Activated B cell treated with CpG ODN at 0.5 μM for 24 hours (primary cell): ENCODE measurements at regions not wholly inside any gene's neighbourhood (a gene's known extent, or its start where the extent isn't known, plus 50 kb on each side); places are given as distances from the start of the nearest gene placed in this dataset.

Source experiments
- ATAC-seq: fragments of 200-7000 bp; cut with Tn5 transposase; one replicate; pipeline ENCODE4 v1.10.0; 2021; ENCODE audit warnings: low read depth, mild to moderate bottlenecking, moderate library complexity
- CTCF ChIA-PET: fragments of 350-600 bp; sonication (Branson Sonifier 250); formaldehyde crosslinking; loops from one replicate; lab custom pipeline; 2021; ENCODE audit warnings: antibody characterized with exemption; lab: Charles Lee
- POLR2A ChIA-PET: fragments of 350-600 bp; sonication (Branson Sonifier 250); formaldehyde crosslinking; loops from one replicate; lab custom pipeline; 2021; ENCODE audit warnings: antibody characterized with exemption; lab: Charles Lee
- DNase-seq: peaks from one replicate; pipeline ENCODE4 v3.0.0; 2022
- H3K27ac Mint-ChIP-seq: one replicate; pipeline ENCODE4 v1.8.0; 2020; ENCODE audit warnings: mixed read lengths
- H3K27me3 Mint-ChIP-seq: one replicate; pipeline ENCODE4 v1.8.0; 2021; ENCODE audit warnings: mixed read lengths
- H3K36me3 Mint-ChIP-seq: one replicate; pipeline ENCODE4 v1.8.0; 2021; ENCODE audit warnings: low read depth, mixed read lengths
- H3K4me1 Mint-ChIP-seq: one replicate; pipeline ENCODE4 v1.8.0; 2021; ENCODE audit warnings: mixed read lengths
- H3K4me3 Mint-ChIP-seq: one replicate; pipeline ENCODE4 v1.8.0; 2020; ENCODE audit warnings: mild to moderate bottlenecking, mixed read lengths
- H3K9me3 Mint-ChIP-seq: one replicate; pipeline ENCODE4 v1.8.0; 2020; ENCODE audit warnings: mixed read lengths
- intact Hi-C: fragments of 100-400 bp; cut with micrococcal nuclease; formaldehyde crosslinking; loops from one replicate; pipeline ENCODE4 v1.15.1; 2024
- TF ChIP-seq, protein P1 (sequence below): fragments of 200-600 bp; IDR thresholded peaks from one replicate; pipeline ENCODE4 v1.8.0; 2022; ENCODE audit warnings: antibody characterized with exemption, mild to moderate bottlenecking

DNA sequence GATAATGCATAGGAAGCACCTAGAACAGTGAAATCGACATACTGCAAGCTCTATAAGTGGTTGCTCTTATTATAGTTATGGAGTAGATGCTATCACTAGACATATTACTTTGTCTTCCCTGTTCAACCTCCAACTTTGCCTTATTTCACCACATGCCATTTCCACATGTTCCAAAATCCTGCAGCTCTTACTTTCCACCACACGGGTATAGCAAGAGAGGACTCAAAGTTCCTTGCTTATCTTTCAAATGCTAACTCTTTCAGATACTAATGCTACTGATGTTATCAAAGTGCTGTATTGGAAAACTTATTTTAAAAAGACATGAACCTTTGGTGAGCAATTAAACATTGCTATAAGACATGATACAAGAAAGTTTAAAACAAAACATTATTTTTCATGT is 1130.1 kb downstream of the HACE1 start:
- Mint-ChIP-seq H3K4me1 (no peaks in the 10 kb centered on the region), H3K4me3 (no peak overlapping the region), H3K9me3 (peaks cover 5% of the 10 kb centered on the region), H3K27me3 (no peaks in the 10 kb centered on the region), H3K27ac (no peak overlapping the region), H3K36me3 (no peaks in the 10 kb centered on the region)
- TF ChIP-seq, protein P1, sequence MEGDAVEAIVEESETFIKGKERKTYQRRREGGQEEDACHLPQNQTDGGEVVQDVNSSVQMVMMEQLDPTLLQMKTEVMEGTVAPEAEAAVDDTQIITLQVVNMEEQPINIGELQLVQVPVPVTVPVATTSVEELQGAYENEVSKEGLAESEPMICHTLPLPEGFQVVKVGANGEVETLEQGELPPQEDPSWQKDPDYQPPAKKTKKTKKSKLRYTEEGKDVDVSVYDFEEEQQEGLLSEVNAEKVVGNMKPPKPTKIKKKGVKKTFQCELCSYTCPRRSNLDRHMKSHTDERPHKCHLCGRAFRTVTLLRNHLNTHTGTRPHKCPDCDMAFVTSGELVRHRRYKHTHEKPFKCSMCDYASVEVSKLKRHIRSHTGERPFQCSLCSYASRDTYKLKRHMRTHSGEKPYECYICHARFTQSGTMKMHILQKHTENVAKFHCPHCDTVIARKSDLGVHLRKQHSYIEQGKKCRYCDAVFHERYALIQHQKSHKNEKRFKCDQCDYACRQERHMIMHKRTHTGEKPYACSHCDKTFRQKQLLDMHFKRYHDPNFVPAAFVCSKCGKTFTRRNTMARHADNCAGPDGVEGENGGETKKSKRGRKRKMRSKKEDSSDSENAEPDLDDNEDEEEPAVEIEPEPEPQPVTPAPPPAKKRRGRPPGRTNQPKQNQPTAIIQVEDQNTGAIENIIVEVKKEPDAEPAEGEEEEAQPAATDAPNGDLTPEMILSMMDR: no peak
- ATAC-seq: no peak
- intact Hi-C loops: no loop called here
- POLR2A ChIA-PET: no interaction called here
- DNase-seq: no peak
- CTCF ChIA-PET: no interaction called here

DNA sequence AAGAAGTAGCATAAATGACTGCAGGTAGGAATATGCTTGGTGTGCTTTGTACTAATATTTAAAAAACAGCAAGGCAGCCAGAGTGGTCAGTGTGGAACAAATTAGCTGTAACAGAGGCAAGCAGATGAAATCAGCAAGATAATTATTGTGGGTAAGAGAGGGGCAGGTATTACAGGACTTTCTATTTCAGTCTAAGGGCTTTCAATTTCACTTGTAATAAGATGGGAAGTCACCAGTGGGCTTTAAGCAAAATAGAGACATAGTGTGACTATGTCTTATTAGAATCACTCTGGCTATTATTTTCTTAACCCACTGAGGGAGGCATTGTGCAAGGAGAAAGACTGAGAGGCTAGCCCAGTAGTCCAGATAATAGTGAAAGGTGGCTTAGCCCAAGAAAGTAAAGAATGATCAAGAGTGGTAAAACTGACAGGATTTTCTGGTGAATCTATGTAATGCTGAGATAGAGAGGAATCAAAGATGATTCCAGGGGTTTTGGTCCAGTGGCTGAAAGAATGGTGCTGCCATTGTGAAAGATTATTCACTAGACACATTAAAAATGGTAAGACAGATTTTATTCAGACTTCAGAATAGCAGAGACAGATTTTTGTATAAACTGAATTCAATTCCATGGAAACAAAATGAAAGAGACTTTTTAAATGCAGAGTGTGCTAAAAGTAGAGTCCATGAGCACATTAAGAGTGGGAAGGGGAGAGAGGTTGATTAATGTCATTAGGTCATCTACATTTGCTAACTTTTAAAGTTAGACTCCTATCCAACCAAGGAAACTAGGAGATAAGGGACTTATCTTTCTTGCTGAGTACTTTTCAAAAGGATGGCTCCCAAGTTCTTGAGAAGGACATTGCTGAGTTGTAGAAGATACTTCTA is 1136.0 kb downstream of the HACE1 start:
- Mint-ChIP-seq H3K36me3 (no peaks in the 10 kb centered on the region), H3K27me3 (no peaks in the 10 kb centered on the region), H3K9me3 (peaks cover 7% of the 10 kb centered on the region), H3K27ac (no peak overlapping the region), H3K4me3 (no peak overlapping the region), H3K4me1 (no peaks in the 10 kb centered on the region)
- CTCF ChIA-PET: no interaction called here
- no peak for ATAC-seq
- no peak for DNase-seq
- TF ChIP-seq, protein P1: no peak
- POLR2A ChIA-PET: no interaction called here
- intact Hi-C loops: no loop called here

DNA sequence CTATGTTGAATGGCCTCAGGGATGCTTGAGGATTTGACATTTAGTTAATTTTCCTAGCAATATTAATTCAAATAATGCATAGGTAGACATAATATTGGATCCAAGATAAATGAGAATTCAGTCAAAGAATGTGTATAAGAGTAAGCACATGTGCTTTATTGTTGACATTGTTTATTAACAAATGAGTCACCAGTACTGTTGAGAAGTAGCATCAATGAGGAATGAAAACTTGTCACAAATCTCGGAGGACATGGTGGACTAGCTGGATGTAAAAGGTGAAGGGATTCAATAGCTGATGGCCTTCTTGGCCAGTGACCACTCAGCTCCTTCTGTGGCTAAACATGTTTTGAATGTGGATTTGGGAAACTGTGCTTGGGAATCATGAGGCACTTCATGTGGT is 1137.0 kb downstream of the HACE1 start:
- CTCF ChIA-PET: no interaction called here
- TF ChIP-seq, protein P1: no peak
- H3K27ac Mint-ChIP-seq: no peak overlapping the region
- no peaks in the 10 kb centered on the region for H3K36me3 Mint-ChIP-seq
- no peak overlapping the region for H3K4me3 Mint-ChIP-seq
- no peaks in the 10 kb centered on the region for H3K27me3 Mint-ChIP-seq
- H3K4me1 Mint-ChIP-seq: no peaks in the 10 kb centered on the region
- DNase-seq (no peak), ATAC-seq (no peak)
- peaks cover 7% of the 10 kb centered on the region for H3K9me3 Mint-ChIP-seq
- intact Hi-C loops: no loop called here
- POLR2A ChIA-PET: no interaction called here

DNA sequence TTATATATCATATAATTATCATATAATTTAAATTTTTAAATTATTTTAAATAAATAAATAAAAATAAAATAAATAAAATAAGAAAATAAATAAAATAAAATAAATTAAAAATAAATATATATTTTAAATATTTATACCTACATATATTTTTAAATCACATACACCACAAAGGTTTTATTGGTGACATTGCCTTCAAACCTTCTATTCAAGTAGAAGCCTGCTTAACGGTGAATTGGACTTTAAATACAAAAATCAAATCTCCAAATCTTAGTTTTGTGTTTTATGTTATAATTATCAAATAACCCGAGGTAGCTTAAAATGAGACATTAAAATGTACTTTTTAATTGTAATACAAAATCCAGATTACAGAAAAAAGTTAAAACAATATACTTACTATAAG is 1137.8 kb downstream of the HACE1 start:
- H3K9me3 Mint-ChIP-seq: peaks cover 7% of the 10 kb centered on the region
- ChIA-PET CTCF (no interaction called here), POLR2A (no interaction called here)
- H3K27ac Mint-ChIP-seq: no peak overlapping the region
- TF ChIP-seq, protein P1: no peak
- no peaks in the 10 kb centered on the region for H3K27me3 Mint-ChIP-seq
- DNase-seq (no peak), ATAC-seq (no peak)
- H3K4me1 Mint-ChIP-seq: no peaks in the 10 kb centered on the region
- H3K36me3 Mint-ChIP-seq: no peaks in the 10 kb centered on the region
- intact Hi-C loops: no loop called here
- H3K4me3 Mint-ChIP-seq: no peak overlapping the region

DNA sequence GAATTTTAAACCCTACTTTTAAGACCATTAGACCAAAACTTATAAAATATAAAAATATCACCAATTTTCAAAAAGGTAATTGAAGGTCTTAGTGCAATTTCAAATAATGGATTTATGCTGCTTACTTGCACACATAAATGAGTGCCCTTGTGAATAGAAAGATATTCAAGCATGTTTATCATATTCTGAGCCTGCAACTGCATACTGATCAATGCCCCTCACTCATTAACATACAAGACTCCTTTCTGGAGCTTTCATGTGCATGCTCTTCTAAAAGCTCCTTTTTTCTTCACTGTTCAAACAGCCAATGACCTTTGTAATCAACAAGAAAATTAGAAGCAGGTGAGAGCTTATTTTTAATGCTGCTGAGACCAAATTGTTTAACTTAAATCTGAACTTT is 1139.3 kb downstream of the HACE1 start:
- H3K4me1 Mint-ChIP-seq: no peaks in the 10 kb centered on the region
- TF ChIP-seq, protein P1: no peak
- H3K4me3 Mint-ChIP-seq: no peak overlapping the region
- DNase-seq: no peak
- H3K27ac Mint-ChIP-seq: no peak overlapping the region
- ChIA-PET POLR2A (no interaction called here), CTCF (no interaction called here)
- ATAC-seq: no peak
- peaks cover 4% of the 10 kb centered on the region for H3K9me3 Mint-ChIP-seq
- intact Hi-C loops: no loop called here
- H3K36me3 Mint-ChIP-seq: no peaks in the 10 kb centered on the region
- H3K27me3 Mint-ChIP-seq: no peaks in the 10 kb centered on the region
